Endodermal cell (in vitro differentiated cells): ENCODE measurements at regions not wholly inside any gene's neighbourhood (a gene's known extent, or its start where the extent isn't known, plus 50 kb on each side); places are given as distances from the start of the nearest gene placed in this dataset.

Experiments used
- DNase-seq: peaks from one replicate; pipeline ENCODE4 v3.0.0-alpha.2; 2017
- H3K27ac ChIP-seq: 2 replicates; pipeline ENCODE4 v1.5.1; 2013; ENCODE audit warnings: mild to moderate bottlenecking, low read depth, low read length, moderate library complexity
- H3K27me3 ChIP-seq: 2 replicates; pipeline ENCODE4 v1.6.1; 2013; ENCODE audit warnings: mild to moderate bottlenecking, low read length, moderate library complexity; ENCODE audit not compliant: insufficient read depth, control insufficient read depth, poor library complexity, severe bottlenecking
- H3K36me3 ChIP-seq: 2 replicates; pipeline ENCODE4 v1.7.0; 2013; ENCODE audit warnings: mild to moderate bottlenecking, low read length, moderate library complexity; ENCODE audit not compliant: control insufficient read depth, insufficient read depth
- H3K4me1 ChIP-seq: one replicate; pipeline ENCODE4 v1.7.0; 2013; ENCODE audit warnings: low read length; ENCODE audit not compliant: control insufficient read depth, insufficient read depth
- H3K4me3 ChIP-seq: 2 replicates; pipeline ENCODE4 v1.5.1; 2013; ENCODE audit warnings: mild to moderate bottlenecking, low read length, moderate library complexity
- H3K9ac ChIP-seq: 2 replicates; pipeline ENCODE4 v1.6.1; 2013; ENCODE audit warnings: mild to moderate bottlenecking, low read length, moderate library complexity; ENCODE audit not compliant: poor library complexity, severe bottlenecking; ENCODE audit errors: extremely low read depth
- H3K9me3 ChIP-seq: 2 replicates; pipeline ENCODE4 v1.6.1; 2013; ENCODE audit warnings: mild to moderate bottlenecking, low read length, moderate library complexity; ENCODE audit not compliant: control insufficient read depth
- H3K27ac Mint-ChIP-seq: 2 replicates; pipeline ENCODE4 v1.8.0; 2020; ENCODE audit warnings: mixed read lengths
- H3K27me3 Mint-ChIP-seq: 2 replicates; pipeline ENCODE4 v1.8.0; 2021; ENCODE audit warnings: mild to moderate bottlenecking, mixed read lengths; ENCODE audit not compliant: insufficient read depth
- H3K36me3 Mint-ChIP-seq: 2 replicates; pipeline ENCODE4 v1.8.0; 2020; ENCODE audit warnings: low read depth, mixed read lengths
- H3K4me1 Mint-ChIP-seq: 2 replicates; pipeline ENCODE4 v1.8.0; 2020; ENCODE audit warnings: mixed read lengths
- H3K4me3 Mint-ChIP-seq: 2 replicates; pipeline ENCODE4 v1.8.0; 2020; ENCODE audit warnings: mild to moderate bottlenecking, moderate library complexity, mixed read lengths
- H3K9me3 Mint-ChIP-seq: 2 replicates; pipeline ENCODE4 v1.8.0; 2020; ENCODE audit warnings: mild to moderate bottlenecking, mixed read lengths
- WGBS, 2 experiments: methylation state at CpG; one replicate each; pipeline versions ENCODE4 v1.1.5 to v1.1.7; 2013; ENCODE audit warnings: missing lambda C conversion rate in 2 of 2, mixed read lengths in 1 of 2; ENCODE audit not compliant: insufficient coverage in 1 of 2, insufficient read length in 1 of 2; 5-methylcytosine and 5-hydroxymethylcytosine counted together
- TF ChIP-seq, protein P1 (sequence below): fragments of 200-600 bp; sonication (generic); conservative IDR thresholded peaks from 2 replicates; pipeline ENCODE4 v1.5.0; 2021; ENCODE audit warnings: antibody characterized with exemption, mild to moderate bottlenecking

- WGBS, 2 experiments = 70% methylated on average over 2 of the region's 2 CpGs; no CpG with 5 or more reads in 1 of the 2 experiments
- no peaks in the 10 kb centered on the region for H3K36me3 ChIP-seq
- H3K27me3 Mint-ChIP-seq = no peaks in the 10 kb centered on the region
Observed at GRCh38 chr1:189046127-189046526, 1431.5 kb downstream of the BRINP3 start.

DNA sequence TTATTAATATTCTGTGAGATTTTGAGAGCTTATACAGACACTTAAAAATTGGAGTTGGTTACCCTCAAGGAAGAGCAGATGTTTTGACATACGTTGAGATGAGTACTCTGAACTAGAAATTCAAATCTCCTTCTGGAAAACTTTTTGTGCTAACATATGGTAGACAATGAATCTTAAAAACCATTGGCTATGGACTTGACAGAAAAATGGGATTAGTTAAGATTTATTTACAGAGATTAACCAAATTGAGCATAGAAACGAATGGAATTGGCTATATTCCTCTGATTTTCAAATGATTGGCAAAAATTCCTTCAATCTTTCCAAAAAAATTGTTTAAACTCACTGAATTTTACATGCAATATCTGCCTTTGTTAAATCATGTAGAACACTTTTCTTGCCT is 1392.9 kb downstream of the BRINP3 start:
- no peak for DNase-seq
- no peaks in the 10 kb centered on the region for H3K36me3 ChIP-seq
- no peaks in the 10 kb centered on the region for H3K27me3 ChIP-seq
- TF ChIP-seq, protein P1, sequence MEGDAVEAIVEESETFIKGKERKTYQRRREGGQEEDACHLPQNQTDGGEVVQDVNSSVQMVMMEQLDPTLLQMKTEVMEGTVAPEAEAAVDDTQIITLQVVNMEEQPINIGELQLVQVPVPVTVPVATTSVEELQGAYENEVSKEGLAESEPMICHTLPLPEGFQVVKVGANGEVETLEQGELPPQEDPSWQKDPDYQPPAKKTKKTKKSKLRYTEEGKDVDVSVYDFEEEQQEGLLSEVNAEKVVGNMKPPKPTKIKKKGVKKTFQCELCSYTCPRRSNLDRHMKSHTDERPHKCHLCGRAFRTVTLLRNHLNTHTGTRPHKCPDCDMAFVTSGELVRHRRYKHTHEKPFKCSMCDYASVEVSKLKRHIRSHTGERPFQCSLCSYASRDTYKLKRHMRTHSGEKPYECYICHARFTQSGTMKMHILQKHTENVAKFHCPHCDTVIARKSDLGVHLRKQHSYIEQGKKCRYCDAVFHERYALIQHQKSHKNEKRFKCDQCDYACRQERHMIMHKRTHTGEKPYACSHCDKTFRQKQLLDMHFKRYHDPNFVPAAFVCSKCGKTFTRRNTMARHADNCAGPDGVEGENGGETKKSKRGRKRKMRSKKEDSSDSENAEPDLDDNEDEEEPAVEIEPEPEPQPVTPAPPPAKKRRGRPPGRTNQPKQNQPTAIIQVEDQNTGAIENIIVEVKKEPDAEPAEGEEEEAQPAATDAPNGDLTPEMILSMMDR = no peak
- H3K36me3 Mint-ChIP-seq = no peaks in the 10 kb centered on the region
- no peak overlapping the region for H3K27ac Mint-ChIP-seq
- H3K9ac ChIP-seq = no peak overlapping the region
- no peaks in the 10 kb centered on the region for H3K4me1 ChIP-seq
- H3K4me1 Mint-ChIP-seq = no peaks in the 10 kb centered on the region
- H3K4me3 ChIP-seq = no peak overlapping the region
- 78 to 100% methylated on average over 1 to 2 of the region's 2 CpGs for WGBS, 2 experiments
- H3K9me3 Mint-ChIP-seq = no peaks in the 10 kb centered on the region
- no peaks in the 10 kb centered on the region for H3K9me3 ChIP-seq
- H3K4me3 Mint-ChIP-seq = no peak overlapping the region
- no peak overlapping the region for H3K27ac ChIP-seq
- no peaks in the 10 kb centered on the region for H3K27me3 Mint-ChIP-seq

More at GRCh38 chr1:189046127-189046526, 1431.5 kb downstream of the BRINP3 start:
- H3K27ac ChIP-seq = no peak overlapping the region
- H3K27me3 ChIP-seq = no peaks in the 10 kb centered on the region
- H3K4me3 ChIP-seq = no peak overlapping the region
- no peaks in the 10 kb centered on the region for H3K9me3 Mint-ChIP-seq
- no peaks in the 10 kb centered on the region for H3K36me3 Mint-ChIP-seq
- H3K9ac ChIP-seq = no peak overlapping the region
- no peak overlapping the region for H3K4me3 Mint-ChIP-seq
- TF ChIP-seq, protein P1 = no peak
- DNase-seq = no peak
- H3K27ac Mint-ChIP-seq = no peak overlapping the region
- H3K9me3 ChIP-seq = no peaks in the 10 kb centered on the region
- H3K4me1 ChIP-seq = no peaks in the 10 kb centered on the region
- no peaks in the 10 kb centered on the region for H3K4me1 Mint-ChIP-seq

DNA sequence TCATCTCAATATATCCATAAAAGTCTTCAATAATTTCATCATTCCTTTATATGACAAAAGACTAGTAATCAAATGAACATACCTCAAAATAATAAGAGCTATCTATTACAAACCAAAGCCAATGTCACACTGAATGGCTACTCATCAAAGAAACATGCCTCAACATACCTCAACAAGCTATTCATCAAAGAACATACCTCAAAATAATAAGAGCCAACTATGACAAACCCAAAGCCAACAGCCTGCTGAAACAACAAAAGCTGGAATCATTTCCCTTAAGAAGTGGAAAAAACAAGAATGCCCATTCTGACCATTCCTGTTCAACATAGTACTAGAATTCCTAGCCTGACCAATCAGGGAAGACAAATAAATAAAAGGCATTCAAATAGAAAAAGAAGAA is 1373.7 kb downstream of the BRINP3 start:
- H3K27ac Mint-ChIP-seq = no peak overlapping the region
- no peaks in the 10 kb centered on the region for H3K4me1 Mint-ChIP-seq
- no peak for DNase-seq
- no peak overlapping the region for H3K4me3 ChIP-seq
- no peaks in the 10 kb centered on the region for H3K9me3 Mint-ChIP-seq
- H3K27me3 ChIP-seq = no peaks in the 10 kb centered on the region
- TF ChIP-seq, protein P1 = no peak
- no peaks in the 10 kb centered on the region for H3K27me3 Mint-ChIP-seq
- no peaks in the 10 kb centered on the region for H3K36me3 Mint-ChIP-seq
- no peaks in the 10 kb centered on the region for H3K4me1 ChIP-seq
- no peak overlapping the region for H3K27ac ChIP-seq
- H3K4me3 Mint-ChIP-seq = no peak overlapping the region
- H3K9ac ChIP-seq = no peak overlapping the region
- H3K36me3 ChIP-seq = no peaks in the 10 kb centered on the region
- H3K9me3 ChIP-seq = no peaks in the 10 kb centered on the region
